WTC11 (cell line): ENCODE measurements at regions not wholly inside any gene's neighbourhood (a gene's known extent, or its start where the extent isn't known, plus 50 kb on each side); places are given as distances from the start of the nearest gene placed in this dataset.

ENCODE experiments used
- ATAC-seq: fragments of 200-7000 bp; cut with Tn5 transposase; 2 replicates; pipeline ENCODE4 v1.10.0; 2021; ENCODE audit warnings: mild to moderate bottlenecking, moderate library complexity
- CTCF ChIA-PET: fragments of 300-600 bp; sonication (Branson Sonifier 250); formaldehyde crosslinking; loops from one replicate; lab custom pipeline; 2021; ENCODE audit warnings: antibody characterized with exemption; lab: Charles Lee
- POLR2A ChIA-PET: fragments of 350-600 bp; sonication (Branson Sonifier 250); formaldehyde crosslinking; loops from one replicate; lab custom pipeline; 2021; ENCODE audit warnings: antibody characterized with exemption; lab: Charles Lee
- DNase-seq: peaks from one replicate; pipeline ENCODE4 v3.0.0; 2021; ENCODE audit warnings: low spot score
- H3K27ac Mint-ChIP-seq: 2 replicates; pipeline ENCODE4 v1.8.0; 2021; ENCODE audit warnings: mixed read lengths
- H3K27me3 Mint-ChIP-seq: 2 replicates; pipeline ENCODE4 v1.8.0; 2021; ENCODE audit warnings: low read depth, mild to moderate bottlenecking, moderate library complexity, mixed read lengths
- H3K36me3 Mint-ChIP-seq: 2 replicates; pipeline ENCODE4 v1.8.0; 2021; ENCODE audit warnings: mixed read lengths
- H3K4me1 Mint-ChIP-seq: 2 replicates; pipeline ENCODE4 v1.8.0; 2022; ENCODE audit warnings: mixed read lengths
- H3K4me3 Mint-ChIP-seq: 2 replicates; pipeline ENCODE4 v1.8.0; 2021; ENCODE audit warnings: mild to moderate bottlenecking, moderate library complexity, mixed read lengths
- H3K9me3 Mint-ChIP-seq: 2 replicates; pipeline ENCODE4 v1.8.0; 2021; ENCODE audit warnings: mixed read lengths
- AR ChIP-seq: fragments of 250-450 bp; sonication (Bioruptor Pico); IDR thresholded peaks from 2 replicates; pipeline ENCODE4 v1.9.0; 2021; ENCODE audit warnings: mild to moderate bottlenecking
- ARID4B ChIP-seq: sonication (generic); formaldehyde crosslinking; IDR thresholded peaks from 2 replicates; pipeline ENCODE4 v1.8.0; 2023; ENCODE audit warnings: missing genetic modification reagents, mild to moderate bottlenecking, borderline replicate concordance
- ATF3 ChIP-seq: sonication (generic); formaldehyde crosslinking; conservative IDR thresholded peaks from 2 replicates; pipeline ENCODE4 v1.8.1; 2022; ENCODE audit warnings: mild to moderate bottlenecking, missing genetic modification reagents
- CDX4 ChIP-seq: fragments of 250-450 bp; sonication (Bioruptor Pico); IDR thresholded peaks from 2 replicates; pipeline ENCODE4 v1.9.0; 2021; ENCODE audit warnings: moderate library complexity, mild to moderate bottlenecking, inconsistent platforms, borderline replicate concordance
- ERG ChIP-seq: fragments of 250-450 bp; sonication (Bioruptor Pico); IDR thresholded peaks from 2 replicates; pipeline ENCODE4 v1.8.0; 2021; ENCODE audit warnings: mild to moderate bottlenecking
- FOXP1 ChIP-seq: sonication (generic); formaldehyde crosslinking; IDR thresholded peaks from 2 replicates; pipeline ENCODE4 v1.8.0; 2022; ENCODE audit warnings: missing genetic modification reagents, mild to moderate bottlenecking, moderate library complexity, borderline replicate concordance
- GABPB1 ChIP-seq: sonication (generic); formaldehyde crosslinking; IDR thresholded peaks from 2 replicates; pipeline ENCODE4 v1.8.1; 2023; ENCODE audit warnings: mild to moderate bottlenecking, missing genetic modification reagents
- HMGXB4 ChIP-seq: sonication (generic); formaldehyde crosslinking; IDR thresholded peaks from 2 replicates; pipeline ENCODE4 v1.8.1; 2023; ENCODE audit warnings: mild to moderate bottlenecking, moderate library complexity, missing genetic modification reagents
- KAT7 ChIP-seq: sonication (generic); formaldehyde crosslinking; IDR thresholded peaks from 2 replicates; pipeline ENCODE4 v1.8.1; 2023; ENCODE audit warnings: missing genetic modification reagents, mild to moderate bottlenecking, borderline replicate concordance
- MYBL2 ChIP-seq: sonication (generic); formaldehyde crosslinking; IDR thresholded peaks from 2 replicates; pipeline ENCODE4 v1.8.1; 2023; ENCODE audit warnings: mild to moderate bottlenecking, moderate library complexity, missing genetic modification reagents
- NR2C2 ChIP-seq: sonication (generic); formaldehyde crosslinking; IDR thresholded peaks from 2 replicates; pipeline ENCODE4 v1.8.0; 2022; ENCODE audit warnings: mild to moderate bottlenecking, missing genetic modification reagents
- SMAD3 ChIP-seq: sonication (generic); formaldehyde crosslinking; IDR thresholded peaks from 2 replicates; pipeline ENCODE4 v1.8.0; 2022; ENCODE audit warnings: missing genetic modification reagents, mild to moderate bottlenecking, borderline replicate concordance
- TEAD4 ChIP-seq: sonication (generic); formaldehyde crosslinking; IDR thresholded peaks from 2 replicates; pipeline ENCODE4 v1.8.0; 2022; ENCODE audit warnings: mild to moderate bottlenecking, missing genetic modification reagents
- TP53 ChIP-seq: sonication (generic); formaldehyde crosslinking; IDR thresholded peaks from 2 replicates; pipeline ENCODE4 v1.8.1; 2023; ENCODE audit warnings: mild to moderate bottlenecking, missing genetic modification reagents
- ZNF512 ChIP-seq: sonication (generic); formaldehyde crosslinking; IDR thresholded peaks from 2 replicates; pipeline ENCODE4 v1.8.1; 2022; ENCODE audit warnings: missing genetic modification reagents, borderline replicate concordance
- ZNF671 ChIP-seq: fragments of 250-450 bp; sonication (Bioruptor Pico); IDR thresholded peaks from 2 replicates; pipeline ENCODE4 v1.8.0; 2021; ENCODE audit warnings: mild to moderate bottlenecking

- TF ChIP-seq AR (CRISPR knock-in tag) (no peak), ERG (CRISPR knock-in tag) (no peak), ZNF671 (CRISPR knock-in tag) (no peak)
These were observed 394.2 kb downstream of the RASEF start (continued) for GRCh38 chr9:82668689-82669199.

GRCh38 chr9:82670000-82670399, 392.9 kb downstream of the RASEF start:
- peaks cover 19% of the 10 kb centered on the region for H3K4me1 Mint-ChIP-seq
- CTCF ChIA-PET, result no interaction called here
- H3K36me3 Mint-ChIP-seq, result no peaks in the 10 kb centered on the region
- no peak overlapping the region for H3K4me3 Mint-ChIP-seq
- no peaks in the 10 kb centered on the region; the same call in 1 of the 2 replicates for H3K27me3 Mint-ChIP-seq
- POLR2A ChIA-PET, result no interaction called here
- H3K27ac Mint-ChIP-seq, result no peak overlapping the region
- ATAC-seq, result no peak
- H3K9me3 Mint-ChIP-seq, result no peaks in the 10 kb centered on the region
- TF ChIP-seq ERG (CRISPR knock-in tag), result no peak
- no peak for TF ChIP-seq FOXP1
- TF ChIP-seq ATF3 (CRISPR knock-in tag), result no peak
- TF ChIP-seq SMAD3 (CRISPR knock-in tag), result no peak
- DNase-seq, result no peak

GRCh38 chr9:82670726-82671125, 392.2 kb downstream of the RASEF start:
- no peaks in the 10 kb centered on the region for H3K36me3 Mint-ChIP-seq
- H3K27me3 Mint-ChIP-seq, result no peaks in the 10 kb centered on the region; the same call in 1 of the 2 replicates
- no peaks in the 10 kb centered on the region for H3K9me3 Mint-ChIP-seq
- H3K4me3 Mint-ChIP-seq, result no peak overlapping the region
- ChIA-PET CTCF (no interaction called here), POLR2A (no interaction called here)
- no peak overlapping the region for H3K27ac Mint-ChIP-seq
- DNase-seq (no peak), ATAC-seq (no peak)
- peaks cover 19% of the 10 kb centered on the region for H3K4me1 Mint-ChIP-seq
- TF ChIP-seq TP53 (CRISPR knock-in tag), result no peak
- TF ChIP-seq CDX4 (CRISPR knock-in tag), result no peak
- no peak for TF ChIP-seq MYBL2 (CRISPR knock-in tag)
- no peak for TF ChIP-seq NR2C2 (CRISPR knock-in tag)
- no peak for TF ChIP-seq HMGXB4 (CRISPR knock-in tag)
- no peak for TF ChIP-seq KAT7
- TF ChIP-seq ARID4B (CRISPR knock-in tag), result no peak
- no peak for TF ChIP-seq ZNF512
- TF ChIP-seq TEAD4, result no peak
- no peak for TF ChIP-seq GABPB1 (CRISPR knock-in tag)
